ENCODE measurements at regions not wholly inside any gene's neighbourhood (a gene's known extent, or its start where the extent isn't known, plus 50 kb on each side); places are given as distances from the start of the nearest gene placed in this dataset.
A peak's percentile ranks its signal among the peaks of the same experiment; 100 is the strongest.

DNA sequence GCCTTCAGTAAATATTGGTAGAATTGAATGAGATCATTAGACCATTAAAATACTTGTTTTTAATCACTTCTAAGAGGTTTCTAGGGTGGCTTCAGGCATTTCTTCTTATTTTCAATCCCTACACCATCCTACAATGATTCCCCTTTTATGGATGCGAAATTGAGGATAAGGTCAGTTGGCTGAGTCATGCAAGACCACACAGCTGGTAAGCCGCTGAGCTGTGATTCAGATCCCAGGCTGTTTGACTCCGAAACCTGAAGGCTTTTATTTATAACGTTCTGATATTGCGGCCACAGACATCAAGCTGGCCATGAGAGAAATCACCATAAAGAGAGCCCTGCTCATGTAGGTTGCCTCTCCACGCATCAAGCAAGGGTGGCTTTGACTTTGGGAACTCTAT lies 133.4 kb downstream of the VAPA start:
- peak; percentile 64 for DNase-seq (ENCODE audit: low read depth)

DNA sequence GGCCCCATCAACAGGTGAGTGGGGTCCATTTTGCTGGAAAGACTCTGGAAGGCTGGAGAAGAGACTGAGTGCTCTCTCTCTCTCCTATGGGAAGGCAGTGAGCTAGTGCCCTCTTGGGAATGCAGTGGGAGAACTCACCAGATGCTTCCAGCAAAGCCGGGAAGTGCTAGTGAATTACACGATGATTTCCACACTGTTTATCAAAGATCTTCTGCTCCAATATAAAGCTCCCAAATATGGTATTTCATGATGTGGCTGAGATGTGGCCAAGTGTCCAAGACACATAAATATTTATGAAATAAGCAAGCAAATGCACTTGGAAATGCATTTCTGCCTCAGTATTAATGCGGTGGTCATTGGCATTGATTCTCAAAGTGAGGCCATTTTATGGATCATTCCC lies 135.9 kb downstream of the VAPA start:
- TF ChIP-seq, protein P1, sequence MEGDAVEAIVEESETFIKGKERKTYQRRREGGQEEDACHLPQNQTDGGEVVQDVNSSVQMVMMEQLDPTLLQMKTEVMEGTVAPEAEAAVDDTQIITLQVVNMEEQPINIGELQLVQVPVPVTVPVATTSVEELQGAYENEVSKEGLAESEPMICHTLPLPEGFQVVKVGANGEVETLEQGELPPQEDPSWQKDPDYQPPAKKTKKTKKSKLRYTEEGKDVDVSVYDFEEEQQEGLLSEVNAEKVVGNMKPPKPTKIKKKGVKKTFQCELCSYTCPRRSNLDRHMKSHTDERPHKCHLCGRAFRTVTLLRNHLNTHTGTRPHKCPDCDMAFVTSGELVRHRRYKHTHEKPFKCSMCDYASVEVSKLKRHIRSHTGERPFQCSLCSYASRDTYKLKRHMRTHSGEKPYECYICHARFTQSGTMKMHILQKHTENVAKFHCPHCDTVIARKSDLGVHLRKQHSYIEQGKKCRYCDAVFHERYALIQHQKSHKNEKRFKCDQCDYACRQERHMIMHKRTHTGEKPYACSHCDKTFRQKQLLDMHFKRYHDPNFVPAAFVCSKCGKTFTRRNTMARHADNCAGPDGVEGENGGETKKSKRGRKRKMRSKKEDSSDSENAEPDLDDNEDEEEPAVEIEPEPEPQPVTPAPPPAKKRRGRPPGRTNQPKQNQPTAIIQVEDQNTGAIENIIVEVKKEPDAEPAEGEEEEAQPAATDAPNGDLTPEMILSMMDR (conservative IDR thresholded peaks at IDR 0.05; ENCODE audit: low read depth, low read length), result no peak
- DNase-seq (ENCODE audit: low read depth), result no peak
- no peak overlapping the region for H3K4me3 ChIP-seq (ENCODE audit: low read depth, low read length)

More for the DNA sequence above, 133.4 kb downstream of the VAPA start:
- no peak overlapping the region for H3K4me3 ChIP-seq (ENCODE audit: low read depth, low read length)
- TF ChIP-seq, protein P1 (conservative IDR thresholded peaks at IDR 0.05; ENCODE audit: low read depth, low read length), result no peak

DNA sequence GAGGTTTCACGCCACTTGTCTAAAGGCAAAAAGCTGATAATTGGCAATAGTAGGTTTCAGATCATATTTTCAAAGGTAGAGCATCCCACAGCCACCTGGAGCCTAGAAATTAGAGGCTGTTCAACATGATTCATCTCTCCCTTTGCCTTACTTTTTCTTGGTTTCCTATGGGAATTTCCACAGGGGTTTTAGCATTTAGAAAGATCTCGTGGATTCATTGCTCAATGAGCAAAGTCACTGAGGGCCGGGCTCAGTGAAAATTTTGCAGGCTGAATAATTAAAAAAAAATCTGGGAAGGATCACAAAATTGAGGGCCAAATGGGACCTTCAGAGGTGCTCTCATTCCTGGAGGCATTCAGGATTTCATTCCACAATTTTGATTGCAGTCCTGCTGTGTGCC lies 137.1 kb downstream of the VAPA start:
- H3K4me3 ChIP-seq (ENCODE audit: low read depth, low read length), result no peak overlapping the region
- DNase-seq (ENCODE audit: low read depth), result no peak
- TF ChIP-seq, protein P1 (conservative IDR thresholded peaks at IDR 0.05; ENCODE audit: low read depth, low read length), result no peak

DNA sequence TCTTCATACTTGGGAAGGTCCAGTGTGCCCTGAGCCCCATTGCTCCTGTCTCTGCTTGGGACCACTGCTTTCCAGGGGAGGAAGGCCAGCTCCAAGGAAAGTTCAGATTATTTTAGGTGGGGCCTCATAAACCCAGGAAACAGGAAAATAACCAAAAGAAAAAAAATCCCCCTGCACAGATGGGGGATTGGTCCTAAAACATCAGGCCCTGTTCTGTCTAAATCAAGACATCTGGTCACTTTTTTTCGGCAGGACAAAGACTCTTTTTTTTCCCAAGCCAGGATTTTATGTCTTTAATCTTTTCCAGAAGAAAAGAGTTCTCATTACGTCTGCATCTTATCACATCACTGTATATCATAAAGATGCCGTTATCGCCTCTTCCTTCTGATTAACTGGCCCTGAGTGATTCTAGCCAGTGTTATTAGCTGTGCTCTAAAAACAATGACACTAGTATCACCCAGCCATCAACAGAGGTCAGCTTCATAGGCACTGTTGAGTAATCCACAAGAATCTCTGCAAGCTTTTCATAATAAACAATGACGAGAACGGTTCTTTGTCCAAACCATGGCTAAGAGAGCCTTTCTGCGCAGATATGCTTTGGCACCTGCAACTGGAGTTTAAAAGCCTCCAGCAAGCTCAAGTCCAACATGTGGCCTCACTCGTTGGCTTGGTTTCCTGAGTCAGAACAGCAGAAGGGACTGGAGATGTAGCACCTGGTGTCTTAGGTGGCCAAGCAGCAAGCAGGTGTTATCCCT lies 138.2 kb downstream of the VAPA start:
- DNase-seq (ENCODE audit: low read depth), result peak; percentile 87
- no peak overlapping the region for H3K4me3 ChIP-seq (ENCODE audit: low read depth, low read length)
- TF ChIP-seq, protein P1 (conservative IDR thresholded peaks at IDR 0.05; ENCODE audit: low read depth, low read length), result no peak

DNA sequence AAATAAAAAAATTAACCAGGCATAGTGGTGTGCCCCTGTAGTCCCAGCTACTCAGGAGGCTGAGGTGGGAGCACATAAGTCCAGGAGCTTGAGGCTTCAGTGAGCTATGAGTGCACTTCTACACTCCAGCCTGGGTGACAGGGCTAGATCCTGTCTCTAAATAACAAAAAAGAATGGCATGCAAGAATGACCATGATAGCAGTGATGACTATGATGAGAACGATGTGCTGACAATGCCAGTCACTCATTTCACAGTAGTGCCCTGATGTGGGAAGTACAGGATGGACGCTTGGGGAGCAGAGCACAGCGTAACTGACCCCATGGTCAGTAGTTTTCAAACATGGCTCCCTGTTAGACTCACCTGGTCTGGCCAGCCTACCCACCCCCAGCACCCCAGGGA lies 139.1 kb downstream of the VAPA start:
- no peak overlapping the region for H3K4me3 ChIP-seq (ENCODE audit: low read depth, low read length)
- TF ChIP-seq, protein P1 (conservative IDR thresholded peaks at IDR 0.05; ENCODE audit: low read depth, low read length), result no peak
- no peak for DNase-seq (ENCODE audit: low read depth)

DNA sequence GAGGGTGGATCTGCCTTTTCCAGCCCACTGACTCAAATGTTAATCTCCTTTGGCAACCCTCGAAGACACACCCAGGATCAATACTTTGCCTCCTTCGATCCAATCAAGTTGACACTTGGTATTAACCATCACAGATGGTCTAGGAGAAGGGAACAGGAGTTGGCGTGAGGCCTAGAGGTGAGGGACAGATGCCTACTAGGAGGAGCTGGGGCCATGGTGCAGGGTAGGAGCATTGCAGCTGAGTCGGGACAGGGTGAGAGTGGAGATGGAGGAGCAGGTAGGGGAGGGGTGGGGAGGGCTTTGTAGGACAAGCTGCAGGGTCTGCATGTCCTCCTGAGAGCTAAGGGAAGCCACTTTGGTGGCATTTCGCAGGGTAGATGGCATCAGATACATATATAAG lies 140.0 kb downstream of the VAPA start:
- no peak overlapping the region for H3K4me3 ChIP-seq (ENCODE audit: low read depth, low read length)
- TF ChIP-seq, protein P1 (conservative IDR thresholded peaks at IDR 0.05; ENCODE audit: low read depth, low read length), result no peak
- no peak for DNase-seq (ENCODE audit: low read depth)

DNA sequence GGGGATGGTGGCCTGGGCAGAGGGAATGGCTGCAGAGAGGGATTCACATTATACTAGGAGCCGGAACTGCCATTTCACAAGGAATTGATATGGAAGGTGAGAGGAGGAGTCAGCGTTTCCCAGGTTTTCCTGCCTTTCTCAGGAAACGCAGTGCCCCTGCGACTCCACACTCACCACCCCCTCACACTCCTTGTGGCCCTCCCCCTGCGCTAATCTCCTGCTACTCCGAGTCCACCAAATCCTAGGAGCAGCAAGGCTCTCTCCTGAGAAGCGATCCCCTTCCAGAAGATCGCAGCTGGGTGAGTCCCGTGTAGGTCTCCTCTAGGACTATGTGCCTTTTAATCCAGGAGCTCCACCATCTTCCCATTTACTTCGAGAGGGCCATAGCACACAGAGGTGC lies 140.6 kb downstream of the VAPA start:
- no peak for DNase-seq (ENCODE audit: low read depth)
- TF ChIP-seq, protein P1 (conservative IDR thresholded peaks at IDR 0.05; ENCODE audit: low read depth, low read length), result no peak
- H3K4me3 ChIP-seq (ENCODE audit: low read depth, low read length), result no peak overlapping the region

All from choroid plexus epithelial cell (primary cell).